Esophagus squamous epithelium (tissue), 5 donors: ENCODE measurements at regions not wholly inside any gene's neighbourhood (a gene's known extent, or its start where the extent isn't known, plus 50 kb on each side); places are given as distances from the start of the nearest gene placed in this dataset.

Experiments
- DNase-seq: peaks from one replicate; lab custom pipeline; 2025; lab: John Stamatoyannopoulos, UW
- H3K27ac ChIP-seq, 4 donors: fragments of 200-600 bp; sonication (generic); one replicate each; pipeline ENCODE4 v1.5.1; 2016 to 2019; ENCODE audit warnings: mild to moderate bottlenecking in 1 of 4
- H3K27me3 ChIP-seq, 4 donors: fragments of 200-600 bp; sonication (generic); 1 replicate in 3 of 4; 2 replicates in 1 of 4; pipeline versions ENCODE4 v1.5.1 to v1.6.0; 2017 to 2021; ENCODE audit warnings: antibody characterized with exemption in 1 of 4
- H3K36me3 ChIP-seq, 3 donors: fragments of 200-600 bp; sonication (generic); one replicate each; pipeline ENCODE4 v1.5.1; 2016 to 2019
- H3K4me1 ChIP-seq, 3 donors: fragments of 200-600 bp; sonication (generic); one replicate each; pipeline ENCODE4 v1.5.1; 2017 to 2019
- H3K4me3 ChIP-seq, 4 donors: fragments of 200-600 bp; sonication (generic); 1 replicate in 3 of 4; 2 replicates in 1 of 4; pipeline ENCODE4 v1.5.1; 2016 to 2019; ENCODE audit warnings: mild to moderate bottlenecking in 2 of 4, moderate library complexity in 1 of 4
- H3K9me3 ChIP-seq, 3 donors: fragments of 200-600 bp; sonication (generic); one replicate each; pipeline ENCODE4 v1.5.1; 2016 to 2019
- CTCF ChIP-seq, 6 experiments: fragments of 450-650 bp in 4 of 6; fragments of 200-600 bp in 2 of 6; sonication (generic) in 2 of 6; IDR thresholded peaks; one replicate each; pipeline ENCODE4 v1.5.1; 2016 to 2019; ENCODE audit warnings: antibody characterized with exemption in 6 of 6, mild to moderate bottlenecking in 4 of 6, moderate library complexity in 4 of 6
- POLR2A ChIP-seq, 4 donors: fragments of 450-650 bp; IDR thresholded peaks; one replicate each; pipeline ENCODE4 v1.6.1; 2017; ENCODE audit warnings: antibody characterized with exemption in 4 of 4, mild to moderate bottlenecking in 4 of 4, moderate library complexity in 3 of 4
- WGBS, 2 donors: methylation state at CpG; one replicate each; pipeline ENCODE4 v1.1.5; 2018; 5-methylcytosine and 5-hydroxymethylcytosine counted together
- intact Hi-C: fragments of 100-400 bp; cut with DNase I; formaldehyde crosslinking; loops from one replicate; pipeline ENCODE4 v1.15.0; 2022
- donor health status: DM: yes; HTN: yes; CAD: no.

DNA sequence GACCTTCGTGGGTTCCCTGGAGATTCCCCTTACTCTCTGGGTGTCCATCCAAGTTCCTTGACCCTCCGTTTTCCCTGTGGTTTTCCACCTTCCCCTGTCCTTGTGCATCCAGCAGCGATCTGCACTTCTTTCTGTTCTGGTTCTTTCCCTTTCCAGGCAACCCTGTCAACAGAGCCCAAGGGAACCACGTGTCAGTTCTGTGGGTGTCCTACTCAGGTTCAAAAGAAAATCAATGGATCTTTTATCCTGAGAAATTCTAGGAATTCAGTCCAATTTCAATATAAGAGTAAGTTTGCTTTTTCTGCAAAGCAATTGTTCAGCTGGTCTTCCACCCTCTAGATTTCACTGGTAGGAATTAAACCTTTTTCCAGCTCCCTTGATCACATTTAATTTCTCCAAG lies 1394.8 kb upstream of the SLC10A2 start:
- WGBS, 2 donors = 54 to 67% methylated on average over 4 of the region's 4 CpGs
- Histone ChIP-seq H3K4me3 (no peak overlapping the region), H3K27ac (no peak overlapping the region), H3K4me1 (no peaks in the 10 kb centered on the region), H3K36me3 (no peaks in the 10 kb centered on the region), H3K27me3 (no peaks in the 10 kb centered on the region), H3K9me3 (no peaks in the 10 kb centered on the region)
- TF ChIP-seq POLR2A (IDR thresholded peaks at IDR 0.05) (no peak), CTCF (IDR thresholded peaks at IDR 0.05) (no peak)
- no peak for DNase-seq
- intact Hi-C loops = no loop called here

DNA sequence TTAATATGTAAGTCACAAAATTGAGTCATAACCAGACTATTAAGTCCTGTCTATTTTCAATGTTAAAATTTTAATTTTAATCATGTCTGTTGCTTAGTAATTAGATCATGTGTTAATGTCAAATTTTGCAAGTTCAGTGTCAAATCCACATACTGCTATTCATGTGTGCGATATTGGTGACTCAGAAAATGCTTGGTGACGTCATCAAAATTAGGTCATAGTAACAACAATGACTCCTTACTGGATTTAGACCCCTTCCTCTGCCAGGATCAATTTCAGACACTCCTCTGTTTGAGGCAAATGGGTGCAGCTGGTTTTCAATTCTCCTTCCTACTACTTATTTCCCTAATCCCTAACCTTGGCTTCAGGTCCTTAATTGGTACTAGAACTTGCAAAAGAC lies 1394.3 kb upstream of the SLC10A2 start:
- Histone ChIP-seq H3K27me3 (no peaks in the 10 kb centered on the region), H3K27ac (no peak overlapping the region), H3K4me1 (no peaks in the 10 kb centered on the region), H3K4me3 (no peak overlapping the region), H3K9me3 (no peaks in the 10 kb centered on the region), H3K36me3 (no peaks in the 10 kb centered on the region)
- WGBS, 2 donors = 61 to 63% methylated on average over 2 of the region's 2 CpGs
- no peak for TF ChIP-seq CTCF (IDR thresholded peaks at IDR 0.05)
- TF ChIP-seq POLR2A (IDR thresholded peaks at IDR 0.05) = no peak
- intact Hi-C loops = no loop called here
- DNase-seq = no peak

- TF ChIP-seq CTCF (IDR thresholded peaks at IDR 0.05) = no peak
- no peak for TF ChIP-seq POLR2A (IDR thresholded peaks at IDR 0.05)
- Histone ChIP-seq H3K27ac (no peak overlapping the region), H3K27me3 (no peaks in the 10 kb centered on the region), H3K4me1 (no peaks in the 10 kb centered on the region), H3K4me3 (no peak overlapping the region), H3K36me3 (no peaks in the 10 kb centered on the region), H3K9me3 (no peaks in the 10 kb centered on the region)
- DNase-seq = no peak
- intact Hi-C loops = no loop called here
- WGBS, 2 donors = 45 to 48% methylated on average over 2 of the region's 2 CpGs
These were observed 1383.8 kb upstream of the SLC10A2 start for GRCh38 chr13:104450006-104450405.

DNA sequence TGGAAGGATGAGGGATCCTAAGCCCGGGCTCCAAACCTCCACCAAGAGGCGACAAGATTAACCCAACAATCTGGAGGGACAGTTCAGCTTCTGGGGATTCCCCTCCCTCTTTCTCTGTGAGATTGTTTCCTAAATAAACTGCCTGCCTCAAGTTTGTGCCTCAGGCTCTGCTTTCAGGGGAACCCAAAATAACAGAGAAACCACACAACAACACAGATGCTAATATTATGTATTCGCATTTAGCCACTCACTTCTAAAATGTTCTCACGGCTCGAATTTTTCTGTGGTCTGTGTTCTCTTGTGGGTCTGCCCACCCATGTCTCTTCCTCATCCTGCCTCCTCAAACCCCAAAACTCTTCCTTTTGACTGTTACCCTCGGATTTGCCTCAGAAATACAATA lies 1381.1 kb upstream of the SLC10A2 start:
- no peak overlapping the region for H3K27ac ChIP-seq
- 75 to 80% methylated on average over 5 to 6 of the region's 6 CpGs for WGBS, 2 donors
- intact Hi-C loops = no loop called here

DNA sequence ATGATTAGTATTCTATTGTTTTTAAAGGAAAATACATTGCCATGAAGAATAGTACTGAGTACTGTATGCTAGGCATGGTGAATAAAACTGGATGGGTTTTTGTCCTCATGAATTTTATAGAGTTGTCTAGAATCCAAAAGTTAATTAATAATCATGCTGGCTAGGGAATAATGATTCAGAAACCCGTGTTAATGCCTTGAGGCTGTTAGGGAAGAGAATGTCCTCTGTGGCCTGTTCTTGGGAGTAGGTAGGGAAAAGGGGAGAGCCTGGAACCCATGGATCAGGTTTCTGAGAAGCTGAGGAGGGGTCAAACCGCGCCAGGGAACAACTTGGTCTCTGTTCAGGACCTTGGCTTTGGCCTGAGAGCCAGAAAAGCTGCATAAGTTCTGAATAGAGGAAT lies 1376.3 kb upstream of the SLC10A2 start:
- H3K4me1 ChIP-seq = no peaks in the 10 kb centered on the region
- H3K36me3 ChIP-seq = no peaks in the 10 kb centered on the region
- no peaks in the 10 kb centered on the region for H3K27me3 ChIP-seq
- no peak for DNase-seq
- no peaks in the 10 kb centered on the region for H3K9me3 ChIP-seq
- H3K4me3 ChIP-seq = no peak overlapping the region
- no peak overlapping the region for H3K27ac ChIP-seq
- TF ChIP-seq CTCF (IDR thresholded peaks at IDR 0.05) (no peak), POLR2A (IDR thresholded peaks at IDR 0.05) (no peak)
- 49 to 55% methylated on average over 3 of the region's 3 CpGs for WGBS, 2 donors
- intact Hi-C loops = no loop called here

More for the DNA sequence above, 1381.1 kb upstream of the SLC10A2 start:
- no peaks in the 10 kb centered on the region for H3K27me3 ChIP-seq
- DNase-seq = no peak
- no peak overlapping the region for H3K4me3 ChIP-seq
- no peaks in the 10 kb centered on the region for H3K4me1 ChIP-seq
- no peaks in the 10 kb centered on the region for H3K36me3 ChIP-seq
- TF ChIP-seq CTCF (IDR thresholded peaks at IDR 0.05) (no peak), POLR2A (IDR thresholded peaks at IDR 0.05) (no peak)
- H3K9me3 ChIP-seq = no peaks in the 10 kb centered on the region
